ENCODE measurements at regions not wholly inside any gene's neighbourhood (a gene's known extent, or its start where the extent isn't known, plus 50 kb on each side); places are given as distances from the start of the nearest gene placed in this dataset.
"Not testable (repeated sequence)": the region's sequence is repeated elsewhere in the genome, so short reads cannot be mapped to it uniquely, and the experiment has no call there.

- Histone ChIP-seq H3K4me3 (no peak overlapping the region), H3K36me3 (no peaks in the 10 kb centered on the region), H3K27ac (no peak overlapping the region), H3K4me2 (no peak overlapping the region), H3K27me3 (no peaks in the 10 kb centered on the region), H3K4me1 (no peaks in the 10 kb centered on the region), H4K20me1 (no peaks in the 10 kb centered on the region), H3K9me3 (peaks cover 4% of the 10 kb centered on the region; the same call in 1 of the 2 replicates), H3K9ac (no peak overlapping the region)
- TF ChIP-seq Cebpa-rat (IDR thresholded peaks at IDR 0.05): no peak
Measured at GRCh38 chr17:69669441-69670178, 255.1 kb downstream of the MAP2K6 start.

- TF ChIP-seq Cebpa-rat (IDR thresholded peaks at IDR 0.05): no peak
- Histone ChIP-seq H3K4me3 (no peak overlapping the region), H3K9ac (no peak overlapping the region), H3K4me1 (no peaks in the 10 kb centered on the region), H3K36me3 (no peaks in the 10 kb centered on the region), H3K4me2 (no peak overlapping the region), H4K20me1 (no peaks in the 10 kb centered on the region), H3K9me3 (peaks cover 4% of the 10 kb centered on the region; the same call in 1 of the 2 replicates), H3K27ac (no peak overlapping the region), H3K27me3 (no peaks in the 10 kb centered on the region)
Measured at GRCh38 chr17:69672924-69673323, 258.4 kb downstream of the MAP2K6 start.

GRCh38 chr17:69677130-69677529 lies 262.6 kb downstream of the MAP2K6 start:
- no peaks in the 10 kb centered on the region for H4K20me1 ChIP-seq
- H3K36me3 ChIP-seq: no peaks in the 10 kb centered on the region
- no peak overlapping the region for H3K9ac ChIP-seq
- no peaks in the 10 kb centered on the region for H3K9me3 ChIP-seq
- no peaks in the 10 kb centered on the region for H3K4me1 ChIP-seq
- no peaks in the 10 kb centered on the region for H3K27me3 ChIP-seq
- no peak for TF ChIP-seq Cebpa-rat (IDR thresholded peaks at IDR 0.05)
- H3K4me2 ChIP-seq: no peak overlapping the region
- no peak overlapping the region for H3K4me3 ChIP-seq
- H3K27ac ChIP-seq: no peak overlapping the region

GRCh38 chr17:69678206-69678605 lies 263.7 kb downstream of the MAP2K6 start:
- Histone ChIP-seq H3K27ac (no peak overlapping the region), H3K4me3 (no peak overlapping the region), H4K20me1 (no peaks in the 10 kb centered on the region), H3K27me3 (no peaks in the 10 kb centered on the region), H3K4me1 (no peaks in the 10 kb centered on the region), H3K4me2 (no peak overlapping the region), H3K36me3 (no peaks in the 10 kb centered on the region), H3K9me3 (peaks cover 6% of the 10 kb centered on the region), H3K9ac (no peak overlapping the region)
- TF ChIP-seq Cebpa-rat (IDR thresholded peaks at IDR 0.05): no peak

GRCh38 chr17:69679829-69680228 lies 265.3 kb downstream of the MAP2K6 start:
- H4K20me1 ChIP-seq: no peaks in the 10 kb centered on the region

GRCh38 chr17:69684251-69684650 lies 269.8 kb downstream of the MAP2K6 start:
- no peak overlapping the region for H3K27ac ChIP-seq
- no peak overlapping the region for H3K4me3 ChIP-seq
- peaks cover 21% of the 10 kb centered on the region for H3K9me3 ChIP-seq
- no peaks in the 10 kb centered on the region for H4K20me1 ChIP-seq
- no peak overlapping the region for H3K9ac ChIP-seq
- H3K36me3 ChIP-seq: no peaks in the 10 kb centered on the region
- no peak for TF ChIP-seq Cebpa-rat (IDR thresholded peaks at IDR 0.05)
- H3K4me1 ChIP-seq: no peaks in the 10 kb centered on the region
- no peak overlapping the region for H3K4me2 ChIP-seq
- H3K27me3 ChIP-seq: no peaks in the 10 kb centered on the region

More at GRCh38 chr17:69679829-69680228, 265.3 kb downstream of the MAP2K6 start:
- Histone ChIP-seq H3K27me3 (no peaks in the 10 kb centered on the region), H3K9me3 (peaks cover 12% of the 10 kb centered on the region), H3K9ac (no peak overlapping the region), H3K4me2 (no peak overlapping the region), H3K4me1 (no peaks in the 10 kb centered on the region), H3K4me3 (no peak overlapping the region), H3K27ac (no peak overlapping the region), H3K36me3 (no peaks in the 10 kb centered on the region)
- TF ChIP-seq Cebpa-rat (IDR thresholded peaks at IDR 0.05): no peak

- H3K27me3 ChIP-seq, H3K4me1 ChIP-seq, H4K20me1 ChIP-seq, H3K4me2 ChIP-seq, H3K36me3 ChIP-seq, H3K9ac ChIP-seq, H3K4me3 ChIP-seq, H3K27ac ChIP-seq: not testable (repeated sequence)
- H3K9me3 ChIP-seq: peaks cover 23% of the 10 kb centered on the region
Measured at GRCh38 chr17:69685150-69685549, 270.7 kb downstream of the MAP2K6 start.

- H3K4me1 ChIP-seq: no peaks in the 10 kb centered on the region
- no peak overlapping the region for H3K4me2 ChIP-seq
- peaks cover 7% of the 10 kb centered on the region for H3K9me3 ChIP-seq
- no peaks in the 10 kb centered on the region for H4K20me1 ChIP-seq
- TF ChIP-seq Cebpa-rat (IDR thresholded peaks at IDR 0.05): no peak
- no peaks in the 10 kb centered on the region for H3K27me3 ChIP-seq
- H3K9ac ChIP-seq: no peak overlapping the region
- no peaks in the 10 kb centered on the region for H3K36me3 ChIP-seq
- no peak overlapping the region for H3K4me3 ChIP-seq
- no peak overlapping the region for H3K27ac ChIP-seq
Measured at GRCh38 chr17:69690531-69690930, 276.0 kb downstream of the MAP2K6 start.

- H3K4me2 ChIP-seq: no peak overlapping the region
- H3K9me3 ChIP-seq: peaks cover 16% of the 10 kb centered on the region
- H3K27ac ChIP-seq: no peak overlapping the region
- no peak overlapping the region for H3K9ac ChIP-seq
- no peaks in the 10 kb centered on the region for H3K27me3 ChIP-seq
- H4K20me1 ChIP-seq: no peaks in the 10 kb centered on the region
- H3K4me1 ChIP-seq: no peaks in the 10 kb centered on the region
- no peak for TF ChIP-seq Cebpa-rat (IDR thresholded peaks at IDR 0.05)
- H3K4me3 ChIP-seq: no peak overlapping the region
- H3K36me3 ChIP-seq: no peaks in the 10 kb centered on the region
Measured at GRCh38 chr17:69692171-69692570, 277.7 kb downstream of the MAP2K6 start.

GRCh38 chr17:69695646-69696045 lies 281.1 kb downstream of the MAP2K6 start:
- TF ChIP-seq Cebpa-rat (IDR thresholded peaks at IDR 0.05): no peak
- no peak overlapping the region for H3K9ac ChIP-seq
- H3K36me3 ChIP-seq: no peaks in the 10 kb centered on the region
- H3K4me1 ChIP-seq: no peaks in the 10 kb centered on the region
- H3K9me3 ChIP-seq: peaks cover 45% of the 10 kb centered on the region
- H3K4me2 ChIP-seq: no peak overlapping the region
- no peaks in the 10 kb centered on the region for H3K27me3 ChIP-seq
- H3K27ac ChIP-seq: no peak overlapping the region
- no peaks in the 10 kb centered on the region for H4K20me1 ChIP-seq
- H3K4me3 ChIP-seq: no peak overlapping the region

- Histone ChIP-seq H3K27ac (no peak overlapping the region), H3K36me3 (no peaks in the 10 kb centered on the region), H3K4me2 (no peak overlapping the region), H3K9ac (no peak overlapping the region), H4K20me1 (no peaks in the 10 kb centered on the region), H3K4me3 (no peak overlapping the region), H3K4me1 (no peaks in the 10 kb centered on the region), H3K27me3 (no peaks in the 10 kb centered on the region), H3K9me3 (peaks cover 53% of the 10 kb centered on the region)
- TF ChIP-seq Cebpa-rat (IDR thresholded peaks at IDR 0.05): no peak
Measured at GRCh38 chr17:69696650-69697049, 282.2 kb downstream of the MAP2K6 start.

- H3K4me1 ChIP-seq, H3K4me2 ChIP-seq, H4K20me1 ChIP-seq, H3K36me3 ChIP-seq, H3K9ac ChIP-seq, H3K27me3 ChIP-seq, H3K4me3 ChIP-seq, H3K27ac ChIP-seq: not testable (repeated sequence)
- H3K9me3 ChIP-seq: peaks cover 53% of the 10 kb centered on the region
Measured at GRCh38 chr17:69698352-69698751, 283.9 kb downstream of the MAP2K6 start.
